ENCODE measurements at regions not wholly inside any gene's neighbourhood (a gene's known extent, or its start where the extent isn't known, plus 50 kb on each side); places are given as distances from the start of the nearest gene placed in this dataset.
"Not testable (repeated sequence)": the region's sequence is repeated elsewhere in the genome, so short reads cannot be mapped to it uniquely, and the experiment has no call there.

DNA sequence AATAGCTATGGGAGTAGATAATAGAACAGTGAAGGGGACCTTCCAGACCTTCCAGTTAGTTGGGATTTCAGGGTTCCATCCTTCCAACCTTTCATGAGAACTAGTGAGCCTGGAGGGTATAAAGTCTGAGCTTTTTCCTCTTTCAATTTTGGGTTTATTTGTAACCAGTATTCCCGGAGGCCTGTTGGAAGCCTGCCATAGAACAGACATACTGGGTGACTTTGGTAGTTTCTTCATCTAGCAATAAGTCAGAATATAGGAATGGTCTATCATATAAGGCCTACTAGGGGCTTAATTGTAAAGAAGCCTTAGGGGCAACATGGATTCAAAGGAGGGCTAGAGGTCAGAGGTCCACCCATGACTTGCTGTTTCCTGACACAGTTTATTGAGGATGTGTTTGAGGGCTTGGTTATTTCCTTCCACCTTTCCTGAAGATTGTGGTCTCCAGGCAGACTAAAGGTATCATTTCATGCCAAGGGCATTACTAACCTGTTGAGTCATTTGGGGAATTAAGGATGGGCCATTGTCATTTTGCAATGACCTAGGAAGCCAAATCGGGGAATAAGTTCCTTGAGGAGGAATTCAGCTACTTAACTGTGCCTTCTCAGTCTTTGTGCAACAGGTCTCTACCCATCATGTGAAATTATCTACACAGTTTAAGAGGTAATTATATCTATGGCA, 410.3 kb downstream of the SLC6A15 start:
- DNase-seq (ENCODE audit: low read depth, low spot score), result no peak

DNA sequence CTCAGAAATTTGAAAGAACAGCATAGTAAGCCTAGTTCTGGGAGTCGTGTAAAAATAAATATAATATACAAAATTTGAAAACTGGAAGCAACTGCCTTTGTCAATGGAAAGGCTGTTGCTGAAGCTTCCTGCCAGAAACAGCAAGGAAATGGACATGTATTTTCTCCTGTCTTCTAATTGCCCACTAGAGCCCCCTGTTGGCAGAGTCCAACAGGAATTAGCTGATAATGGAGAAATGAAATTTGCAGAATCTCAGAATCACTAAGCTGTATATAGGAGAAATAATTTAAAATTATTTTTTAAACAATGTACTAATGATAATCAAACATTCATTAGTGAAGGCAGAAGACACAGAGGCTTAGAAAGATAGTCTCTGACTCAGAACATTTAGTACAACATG, 414.8 kb downstream of the SLC6A15 start:
- no peak for DNase-seq (ENCODE audit: low read depth, low spot score)

DNA sequence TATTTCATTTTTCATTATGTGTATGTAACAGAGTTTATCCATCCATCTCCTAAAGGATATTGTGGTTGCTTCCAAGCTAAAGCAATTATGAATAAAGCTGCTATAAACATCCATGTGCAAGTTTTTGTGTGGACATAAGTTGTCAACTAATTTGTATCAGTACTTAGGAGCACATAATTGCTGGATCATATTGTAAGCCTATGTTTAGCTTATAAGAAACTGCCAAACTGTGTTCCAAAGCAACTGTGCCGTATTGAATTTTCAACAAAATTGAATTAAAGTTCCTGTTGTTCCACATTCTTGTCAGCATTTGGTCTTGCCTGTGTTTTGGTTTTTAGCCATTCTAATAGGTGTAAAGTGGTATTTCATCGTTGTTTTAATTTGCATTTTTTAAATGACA, 416.9 kb downstream of the SLC6A15 start:
- DNase-seq (ENCODE audit: low read depth, low spot score), result no peak

- DNase-seq (ENCODE audit: low read depth, low spot score), result no peak
Measured at GRCh38 chr12:84492351-84492883, 420.2 kb downstream of the SLC6A15 start.

DNA sequence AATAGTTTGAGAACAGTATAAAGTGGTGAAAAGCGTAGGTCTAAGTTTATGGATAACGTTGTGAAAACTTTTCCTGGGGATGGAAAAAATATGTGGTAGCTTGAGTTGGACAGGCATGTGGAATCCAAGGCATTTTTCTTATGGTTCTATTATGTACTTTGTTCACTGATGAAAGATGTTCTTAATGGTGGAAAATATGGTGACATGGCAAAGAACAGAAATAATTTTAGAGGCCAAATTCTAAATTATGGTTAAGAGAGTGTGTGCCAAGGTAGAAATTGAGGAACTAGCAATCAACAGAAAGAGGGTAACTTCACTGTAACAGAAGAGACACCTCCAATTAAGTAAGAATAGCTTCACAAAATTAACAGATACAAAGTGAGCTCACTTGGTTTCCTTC, 427.8 kb downstream of the SLC6A15 start:
- no peak for DNase-seq (ENCODE audit: low read depth, low spot score)

- no peak for DNase-seq (ENCODE audit: low read depth, low spot score)
Measured at GRCh38 chr12:84480803-84481202, 431.8 kb downstream of the SLC6A15 start.

DNA sequence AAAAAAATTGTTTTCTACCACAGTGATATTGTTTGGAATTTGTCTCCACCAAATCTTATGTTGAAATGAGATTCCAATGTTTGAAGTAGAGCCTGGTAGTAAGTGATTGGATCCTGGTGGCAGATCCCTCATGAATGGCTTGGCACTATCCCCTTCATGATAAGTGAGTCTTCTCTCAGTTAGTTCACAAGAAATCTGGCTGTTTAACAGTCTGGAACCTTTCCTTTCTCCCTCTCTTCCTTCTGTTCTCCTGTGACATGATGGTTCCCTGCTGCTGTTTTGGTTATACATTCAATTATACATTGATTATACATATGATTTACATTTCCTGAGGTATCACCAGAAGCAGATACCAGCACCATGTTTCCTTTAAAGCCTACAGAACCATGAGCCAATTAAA, 442.2 kb downstream of the SLC6A15 start:
- no peak for DNase-seq (ENCODE audit: low read depth, low spot score)

GRCh38 chr12:84464616-84465015, 448.0 kb downstream of the SLC6A15 start:
- DNase-seq (ENCODE audit: low read depth, low spot score), result no peak

- DNase-seq (ENCODE audit: low read depth, low spot score), result no peak
Measured at GRCh38 chr12:84463741-84464495, 448.7 kb downstream of the SLC6A15 start.

- no peak for DNase-seq (ENCODE audit: low read depth, low spot score)
Measured at GRCh38 chr12:84455598-84455997, 457.0 kb downstream of the SLC6A15 start.

DNA sequence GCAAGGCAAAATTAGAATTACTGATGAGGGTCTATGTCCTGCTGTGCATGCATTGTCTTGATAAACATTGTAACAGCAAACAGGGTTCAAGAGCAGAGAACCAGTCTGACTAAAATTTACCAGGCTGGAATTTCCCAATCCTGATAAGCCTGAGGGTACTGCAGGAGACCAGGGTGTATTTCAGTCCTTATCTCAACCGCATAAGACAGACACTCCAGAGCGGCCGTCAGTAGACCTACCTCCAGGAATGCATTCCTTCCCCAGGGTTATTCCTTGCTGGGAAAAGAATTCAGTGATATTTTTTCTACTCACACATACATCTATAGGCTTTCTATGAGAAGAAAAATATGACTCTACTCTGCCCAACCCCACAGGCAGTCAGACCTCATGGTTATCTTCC, 466.1 kb downstream of the SLC6A15 start:
- DNase-seq (ENCODE audit: low read depth, low spot score), result peak; percentile 9

DNA sequence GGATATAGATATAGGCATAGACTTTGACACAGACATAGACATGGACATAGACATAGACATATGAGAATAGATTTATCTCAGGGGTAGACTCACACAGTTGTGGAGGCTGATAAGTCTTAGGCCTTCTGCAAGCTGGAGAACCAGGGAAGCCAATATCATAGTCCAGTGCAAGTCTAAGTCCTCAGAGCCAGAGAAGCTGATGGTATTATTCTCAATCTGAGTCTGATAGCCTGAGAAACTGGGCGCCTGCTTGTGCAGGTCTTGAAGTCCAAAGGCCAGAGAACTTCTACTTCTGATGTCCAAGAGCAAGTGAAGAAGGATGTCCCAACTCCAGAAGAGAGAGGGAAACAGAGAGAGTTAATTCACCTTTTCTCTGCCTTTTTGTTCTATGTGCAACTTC, 476.5 kb downstream of the SLC6A15 start:
- no peak for DNase-seq (ENCODE audit: low read depth, low spot score)

- DNase-seq (ENCODE audit: low read depth, low spot score), result no peak
Measured at GRCh38 chr12:84435682-84436081, 476.9 kb downstream of the SLC6A15 start.

DNA sequence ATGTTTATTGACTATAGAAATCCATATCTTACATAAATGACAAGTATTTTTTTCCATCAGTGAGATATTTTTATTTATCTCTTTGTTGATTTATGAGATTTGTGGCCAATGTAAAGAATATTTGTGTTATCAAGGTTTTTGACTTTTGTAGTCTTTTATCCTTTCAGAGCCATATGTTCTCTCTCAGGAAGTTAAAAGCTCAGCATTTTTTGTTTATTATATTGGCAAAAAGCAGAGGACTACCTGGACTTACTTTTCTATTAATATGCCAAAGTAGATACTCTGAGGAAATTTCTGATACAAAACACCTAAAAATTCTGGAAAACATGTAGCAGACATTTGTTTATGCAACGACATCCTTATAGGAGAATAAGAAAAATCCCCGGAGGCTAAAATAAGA, 490.3 kb downstream of the SLC6A15 start:
- DNase-seq (ENCODE audit: low read depth, low spot score), result no peak

GRCh38 chr12:84421103-84421502, 491.5 kb downstream of the SLC6A15 start:
- no peak for DNase-seq (ENCODE audit: low read depth, low spot score)

DNA sequence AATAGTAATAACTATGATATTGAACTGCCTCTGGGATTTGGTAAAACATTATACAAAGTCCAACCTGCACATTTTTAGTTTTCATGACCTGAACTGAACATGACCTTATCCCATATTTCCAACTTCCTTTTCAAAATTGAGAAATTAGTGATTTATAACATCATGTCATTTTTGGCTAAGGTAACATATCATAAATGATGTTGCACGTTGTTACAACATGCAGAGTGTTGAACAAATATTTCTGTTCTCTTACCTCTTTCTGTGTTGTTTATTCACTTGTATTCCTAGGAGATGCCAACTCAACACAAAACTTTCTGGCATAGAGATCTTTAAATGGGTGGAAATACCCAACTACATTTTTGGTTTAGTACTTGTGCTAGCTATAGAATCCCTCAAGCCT, 496.0 kb downstream of the SLC6A15 start:
- DNase-seq (ENCODE audit: low read depth, low spot score), result no peak

- DNase-seq (ENCODE audit: low read depth, low spot score), result no peak
Measured at GRCh38 chr12:84415946-84416345, 496.7 kb downstream of the SLC6A15 start.

GRCh38 chr12:84413656-84414055, 498.9 kb downstream of the SLC6A15 start:
- no peak for DNase-seq (ENCODE audit: low read depth, low spot score)

GRCh38 chr12:84412226-84412625, 500.4 kb downstream of the SLC6A15 start:
- no peak for DNase-seq (ENCODE audit: low read depth, low spot score)

DNA sequence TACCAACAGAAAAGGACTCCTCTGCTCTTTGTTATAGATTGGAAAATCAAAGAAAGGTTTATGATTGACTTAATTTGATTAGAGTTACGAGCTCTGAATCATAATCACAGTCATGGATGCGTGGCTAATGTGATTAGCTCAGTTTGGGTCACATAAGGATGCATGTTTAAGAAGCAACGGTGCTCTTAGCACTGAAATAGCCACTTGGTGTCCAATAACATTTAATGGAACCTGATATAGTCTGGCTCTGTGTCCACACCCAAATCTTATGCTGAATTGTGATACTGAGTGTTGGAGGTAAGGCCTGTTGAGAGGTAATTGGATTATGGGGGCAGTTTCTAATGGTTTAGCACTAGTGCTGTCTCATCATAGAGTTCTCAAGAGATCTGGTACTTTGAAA, 501.6 kb downstream of the SLC6A15 start:
- DNase-seq (ENCODE audit: low read depth, low spot score), result no peak

DNA sequence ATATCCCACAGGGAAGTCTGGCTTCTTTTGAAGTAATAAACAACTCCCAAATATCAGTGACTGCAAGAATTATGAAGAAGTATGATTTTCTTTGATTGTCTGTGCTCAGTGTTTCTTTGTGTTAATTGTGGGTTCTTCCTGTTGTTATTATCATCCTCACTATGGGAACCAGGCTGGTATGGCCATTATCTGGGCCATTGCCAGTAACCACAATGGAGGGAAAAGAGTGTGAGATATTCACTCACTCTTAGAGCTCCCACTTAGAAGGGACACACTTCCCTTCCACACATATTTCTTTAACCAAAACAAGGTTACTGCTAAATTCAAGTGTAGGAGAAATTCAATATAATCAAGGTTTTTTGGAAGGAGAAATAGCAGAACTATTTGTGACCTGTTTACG, 503.7 kb downstream of the SLC6A15 start:
- no peak for DNase-seq (ENCODE audit: low read depth, low spot score)

GRCh38 chr12:84406720-84407119, 505.9 kb downstream of the SLC6A15 start:
- not testable (repeated sequence) for DNase-seq (ENCODE audit: low read depth, low spot score)

GRCh38 chr12:84397846-84398245, 514.8 kb downstream of the SLC6A15 start:
- DNase-seq (ENCODE audit: low read depth, low spot score), result no peak

All from ELF-1 (cell line).